GM21529 (cell line): ENCODE measurements at regions not wholly inside any gene's neighbourhood (a gene's known extent, or its start where the extent isn't known, plus 50 kb on each side); places are given as distances from the start of the nearest gene placed in this dataset.
A peak's percentile ranks its signal among the peaks of the same experiment; 100 is the strongest.
"Not testable (repeated sequence)": the region's sequence is repeated elsewhere in the genome, so short reads cannot be mapped to it uniquely, and the experiment has no call there.

Source experiments
- ATAC-seq: cut with Tn5 transposase; IDR thresholded peaks from one replicate; pipeline ENCODE4 v1.9.1; 2021; ENCODE audit not compliant: unreplicated experiment

- ATAC-seq: no peak
These were observed 254.0 kb upstream of the DMRT1 start for GRCh38 chr9:587527-587926.

DNA sequence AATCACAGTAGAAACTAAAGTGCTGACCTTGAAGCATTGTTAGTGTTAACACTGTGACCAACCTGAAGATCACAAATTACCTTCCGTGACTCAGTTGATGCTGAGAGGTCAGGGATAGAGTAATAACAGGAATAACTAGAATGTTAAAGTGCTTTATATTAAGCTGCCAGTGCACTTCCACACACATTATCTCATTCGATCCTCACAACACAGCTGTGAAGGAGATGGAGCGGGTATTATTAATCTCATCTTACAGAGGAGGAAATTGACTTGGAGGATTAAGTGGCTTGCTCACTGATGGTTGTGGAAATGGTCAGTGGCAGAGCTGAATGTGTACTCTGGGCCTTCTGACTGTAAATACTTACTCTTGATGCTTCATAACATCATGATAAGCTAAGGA lies 252.5 kb upstream of the DMRT1 start:
- ATAC-seq: no peak

DNA sequence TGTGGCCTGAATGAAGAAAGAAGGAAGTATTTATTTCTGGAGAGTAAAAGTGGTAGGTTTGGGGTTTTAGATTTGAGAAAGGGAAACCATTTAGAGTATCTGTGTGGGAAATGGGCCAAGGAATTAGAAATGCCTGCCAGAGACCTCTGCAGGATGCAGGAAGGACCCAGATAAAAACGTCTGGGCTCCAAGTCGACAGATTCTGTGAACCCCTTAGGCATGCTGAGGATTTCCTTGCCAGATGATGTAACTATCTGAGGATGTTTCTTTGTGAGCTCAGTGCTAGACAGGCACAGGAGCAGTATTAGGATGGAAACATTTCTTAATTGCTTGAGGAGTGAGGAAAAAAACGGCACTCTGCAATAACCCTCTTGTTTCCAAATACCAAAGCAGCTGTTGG lies 251.8 kb upstream of the DMRT1 start:
- ATAC-seq: no peak

DNA sequence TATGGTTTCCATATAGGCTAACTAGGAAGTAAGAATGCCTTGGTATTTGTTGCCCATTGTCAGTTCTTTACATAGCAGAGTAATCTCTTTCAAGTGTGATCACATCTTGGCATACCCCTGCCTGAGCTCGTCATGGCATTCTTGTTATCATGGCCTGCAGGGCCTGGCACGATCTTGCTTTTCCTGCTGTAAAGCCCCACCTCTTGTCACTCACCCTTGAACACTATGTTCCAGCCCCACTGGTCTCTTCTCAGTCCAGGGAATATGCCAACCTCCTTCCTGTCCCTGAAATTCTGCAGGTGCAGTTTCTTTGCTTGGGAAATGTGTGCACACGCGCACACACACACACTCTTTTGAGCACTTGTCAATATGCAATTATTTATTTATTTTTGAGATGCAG lies 250.2 kb upstream of the DMRT1 start:
- ATAC-seq: no peak

DNA sequence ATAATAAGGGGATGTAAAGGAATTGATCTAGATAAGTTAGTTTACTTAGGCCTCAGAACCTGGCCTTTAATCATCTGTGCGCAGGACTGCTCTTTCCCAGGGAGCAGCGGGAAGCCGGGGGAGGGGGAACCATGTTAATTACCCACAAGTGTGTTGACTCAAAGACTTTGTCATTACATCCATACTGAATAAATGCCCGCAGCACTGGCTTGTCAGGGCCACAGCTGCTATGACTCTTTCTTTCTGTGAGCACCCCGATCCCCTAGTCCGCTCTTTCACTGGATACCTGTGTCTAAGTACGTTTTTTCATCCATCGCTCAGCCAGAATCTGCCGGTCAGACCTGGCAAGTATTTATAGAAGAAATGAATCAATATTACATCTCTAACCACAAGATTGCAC lies 249.3 kb upstream of the DMRT1 start:
- ATAC-seq: no peak

- ATAC-seq: no peak
These were observed 248.8 kb upstream of the DMRT1 start for GRCh38 chr9:592733-593132.

GRCh38 chr9:593809-594208 lies 247.7 kb upstream of the DMRT1 start:
- ATAC-seq: no peak

DNA sequence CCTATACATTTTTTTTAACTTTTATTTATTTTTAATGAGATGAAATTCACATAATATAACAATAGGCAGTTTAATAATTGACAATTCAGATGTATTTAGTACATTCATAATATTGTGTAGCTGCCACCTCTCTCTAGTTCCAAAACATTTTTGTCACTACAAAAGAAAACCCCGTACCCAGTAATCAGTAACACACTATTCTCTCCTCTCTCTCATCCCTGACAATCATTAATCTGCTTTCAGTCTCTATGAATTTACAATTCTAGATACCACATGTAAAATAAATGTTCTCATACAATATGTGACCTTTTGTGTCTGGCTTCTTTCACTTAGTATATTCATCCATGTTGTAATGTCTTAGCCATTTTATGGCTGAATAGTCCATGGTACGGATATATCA lies 244.8 kb upstream of the DMRT1 start:
- ATAC-seq: no peak

DNA sequence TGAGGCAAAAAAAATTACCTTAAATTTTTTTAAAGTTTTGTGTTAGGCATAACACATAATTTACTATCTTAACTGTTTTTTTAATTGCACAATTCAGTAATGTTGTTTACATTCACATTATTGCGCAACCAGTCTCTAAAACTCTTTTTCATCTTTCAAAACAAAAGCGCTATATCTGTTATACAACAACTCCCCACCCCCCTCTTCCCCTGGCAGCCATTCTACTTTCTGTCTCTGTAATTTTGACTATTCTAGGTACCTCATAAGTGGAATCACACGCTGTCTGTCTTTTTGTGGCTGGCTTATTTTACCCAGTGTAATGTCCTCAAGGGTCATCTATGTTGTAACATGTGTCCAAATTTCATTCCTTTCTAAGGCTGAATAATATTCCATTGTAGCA lies 241.5 kb upstream of the DMRT1 start:
- ATAC-seq: no peak

DNA sequence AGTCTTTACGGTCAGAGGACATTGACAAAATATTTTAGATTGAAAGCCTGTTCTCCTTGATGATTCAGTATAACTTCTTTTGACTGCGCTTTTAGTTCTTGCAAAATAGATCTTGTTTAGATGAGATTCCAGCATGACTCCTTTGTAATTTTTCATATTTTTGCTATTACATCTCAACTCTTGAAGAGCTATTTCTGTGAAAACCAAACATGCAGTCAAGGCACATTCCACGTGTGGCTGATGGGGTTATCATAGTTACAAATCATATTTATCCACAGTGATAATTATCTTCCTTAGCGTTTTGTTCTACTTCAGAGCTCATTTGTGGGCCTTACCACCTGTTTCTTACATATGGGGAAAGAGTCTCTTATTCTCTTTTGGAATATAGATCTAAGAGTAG lies 238.8 kb upstream of the DMRT1 start:
- no peak for ATAC-seq

DNA sequence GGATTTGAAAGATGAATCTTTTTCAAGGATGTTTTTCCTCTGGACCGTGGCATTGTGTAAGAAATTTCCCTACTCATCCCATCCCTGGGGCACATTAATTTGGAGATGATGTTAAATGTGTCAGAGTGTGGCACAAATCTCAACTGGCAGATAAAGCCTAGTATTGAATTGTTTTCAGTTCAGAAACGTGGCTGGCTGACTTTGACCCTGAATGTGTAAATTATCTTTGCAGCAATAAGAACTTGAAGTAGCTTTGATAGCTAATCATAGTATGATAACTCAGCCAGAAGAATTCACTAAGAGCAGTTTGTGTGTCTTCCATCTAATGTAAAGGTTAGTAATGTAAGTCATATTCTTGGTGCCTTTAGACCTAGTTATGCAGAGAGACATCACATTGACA lies 238.4 kb upstream of the DMRT1 start:
- no peak for ATAC-seq

- no peak for ATAC-seq
These were observed 234.1 kb upstream of the DMRT1 start for GRCh38 chr9:607417-607816.

DNA sequence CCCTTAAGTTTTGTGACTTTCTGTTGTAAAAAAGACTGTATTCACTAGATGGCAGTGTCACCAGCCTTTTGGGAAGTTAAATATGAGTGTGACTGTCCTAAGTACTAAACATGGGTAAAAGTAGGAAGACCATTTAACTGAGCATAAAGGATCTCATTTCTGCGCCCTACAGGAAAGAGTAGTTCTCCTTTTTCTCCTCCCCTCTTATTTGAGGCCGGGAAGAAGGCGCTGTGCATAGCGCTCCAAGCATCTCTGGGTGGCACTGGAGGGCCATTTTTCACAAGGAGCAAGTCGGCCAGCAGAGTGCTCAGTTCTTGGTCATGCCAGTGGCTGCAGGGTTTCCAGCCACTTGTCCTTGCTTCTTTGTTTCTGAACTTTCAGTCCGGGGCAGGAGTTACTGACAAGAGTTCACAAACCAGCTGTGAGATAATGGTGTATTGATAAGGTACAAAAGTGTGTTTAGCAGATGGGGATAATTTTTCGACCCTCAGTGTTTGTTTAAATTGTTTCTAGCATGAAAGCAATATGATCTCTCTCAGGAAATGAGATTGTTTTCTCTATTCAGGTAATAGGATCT lies 227.6 kb upstream of the DMRT1 start:
- peak; percentile 97 for ATAC-seq

- ATAC-seq: no peak
These were observed 227.1 kb upstream of the DMRT1 start for GRCh38 chr9:614431-614830.

DNA sequence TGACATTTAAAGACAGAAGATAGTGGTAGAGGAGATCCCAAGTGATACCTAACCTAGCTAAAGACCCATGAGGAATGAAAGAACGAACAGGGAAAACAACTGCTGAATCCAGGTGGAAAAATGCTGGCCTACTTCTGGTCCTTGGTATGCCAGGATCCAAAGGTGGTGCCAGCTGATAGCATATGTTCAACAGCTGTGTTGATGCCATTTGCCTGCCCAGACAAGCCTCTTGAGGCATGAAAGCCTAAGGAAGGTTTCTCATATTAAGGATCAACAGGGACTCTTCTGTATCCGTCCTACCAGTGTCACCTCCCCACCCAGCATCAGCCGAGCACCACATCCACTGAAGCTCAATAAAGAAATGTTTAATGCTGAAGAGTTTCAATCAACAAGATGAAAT lies 225.7 kb upstream of the DMRT1 start:
- no peak for ATAC-seq

GRCh38 chr9:616694-617093 lies 224.8 kb upstream of the DMRT1 start:
- ATAC-seq: no peak

GRCh38 chr9:617445-618085 lies 223.9 kb upstream of the DMRT1 start:
- ATAC-seq: no peak

- ATAC-seq: no peak
These were observed 223.0 kb upstream of the DMRT1 start for GRCh38 chr9:618478-618877.

GRCh38 chr9:621201-621855 lies 220.2 kb upstream of the DMRT1 start:
- ATAC-seq: no peak

DNA sequence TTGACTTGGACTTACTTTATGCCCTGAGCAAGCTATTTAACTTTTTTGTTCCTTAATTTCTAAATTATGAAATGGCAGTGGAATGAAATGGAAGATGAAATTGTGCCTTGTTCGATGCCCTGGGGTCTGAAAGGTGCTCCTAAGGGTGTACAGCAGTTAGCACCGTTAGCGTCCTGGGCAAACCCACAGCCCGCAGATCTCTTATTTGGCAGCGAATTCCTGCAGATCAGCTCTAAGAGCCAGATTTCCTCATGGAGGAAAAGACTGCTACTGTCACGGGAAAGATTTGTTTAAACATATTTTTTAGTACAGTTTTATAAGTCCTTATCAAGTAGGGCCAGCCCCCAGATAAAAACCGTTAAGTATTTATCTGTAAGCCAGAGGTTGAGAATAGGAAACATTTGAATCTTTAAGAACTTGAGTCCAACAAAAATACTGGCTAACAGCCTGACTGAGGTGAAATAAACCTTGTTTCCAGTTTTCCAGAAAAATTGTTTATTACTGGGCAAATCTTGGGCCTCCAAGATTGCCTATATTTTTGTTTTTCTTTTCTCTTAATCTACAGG lies 216.5 kb upstream of the DMRT1 start:
- no peak for ATAC-seq

- ATAC-seq: no peak
These were observed 215.9 kb upstream of the DMRT1 start for GRCh38 chr9:625613-626012.

DNA sequence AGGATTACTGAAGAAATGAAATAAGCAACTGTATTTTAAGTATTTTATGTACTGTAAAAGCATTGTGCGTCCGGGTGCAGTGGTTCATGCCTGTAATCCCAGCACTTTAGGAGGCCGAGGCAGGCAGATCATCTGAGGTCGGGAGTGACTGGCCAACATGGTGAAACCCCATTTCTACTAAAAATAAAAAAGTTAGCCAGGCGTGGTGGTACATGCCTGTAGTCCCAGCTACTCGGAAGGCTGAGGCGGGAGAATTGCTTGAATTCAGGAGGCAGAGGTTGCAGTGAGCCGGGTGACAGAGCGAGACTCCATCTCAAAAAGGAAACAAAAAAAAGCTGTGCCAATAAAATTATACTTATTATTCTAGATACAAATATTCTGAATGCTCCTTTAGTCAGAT lies 215.4 kb upstream of the DMRT1 start:
- ATAC-seq: not testable (repeated sequence)
